ENCODE measurements at regions not wholly inside any gene's neighbourhood (a gene's known extent, or its start where the extent isn't known, plus 50 kb on each side); places are given as distances from the start of the nearest gene placed in this dataset.
A peak's percentile ranks its signal among the peaks of the same experiment; 100 is the strongest.

DNA sequence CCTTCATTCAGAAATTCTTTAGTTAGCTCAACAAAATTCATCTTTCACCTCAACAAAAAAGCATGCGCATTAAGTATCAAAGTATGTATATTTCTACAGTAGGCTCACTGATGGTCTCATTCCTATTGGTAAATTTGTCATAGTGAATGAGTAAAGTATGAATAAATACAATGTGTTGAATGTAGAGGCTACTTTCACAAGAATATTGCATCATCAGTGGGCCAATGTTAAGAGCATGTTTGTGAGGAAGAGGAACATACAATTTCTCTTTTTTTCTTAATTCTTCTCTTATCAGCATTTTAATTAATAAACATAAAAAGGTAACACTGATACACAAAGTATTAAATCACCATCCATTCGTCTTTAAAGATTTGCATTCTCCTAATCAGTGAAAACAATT, 505.1 kb downstream of the CETN3 start:
- DNase-seq, result peak; percentile 1

DNA sequence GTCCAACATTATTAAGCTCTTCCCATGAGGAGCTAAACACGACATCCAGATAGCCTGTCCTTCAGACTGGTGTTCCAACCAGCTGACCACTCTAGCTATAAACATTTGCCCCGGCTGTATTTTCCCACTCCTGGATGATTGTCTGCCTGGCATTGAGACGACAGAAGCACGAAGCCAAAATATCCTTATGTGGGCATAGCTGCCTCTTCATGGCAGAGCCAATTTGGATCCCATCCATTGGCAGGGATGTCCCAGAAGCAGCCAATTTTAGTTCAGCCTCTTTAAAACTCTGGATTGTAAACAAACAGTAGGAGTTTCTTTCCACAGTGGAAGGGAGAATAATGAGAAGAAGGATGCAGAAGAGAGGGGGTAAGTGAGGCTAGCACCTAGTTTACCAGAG, 507.6 kb downstream of the CETN3 start:
- DNase-seq, result no peak

GRCh38 chr5:89901346-89901745, 508.2 kb downstream of the CETN3 start:
- no peak for DNase-seq

DNA sequence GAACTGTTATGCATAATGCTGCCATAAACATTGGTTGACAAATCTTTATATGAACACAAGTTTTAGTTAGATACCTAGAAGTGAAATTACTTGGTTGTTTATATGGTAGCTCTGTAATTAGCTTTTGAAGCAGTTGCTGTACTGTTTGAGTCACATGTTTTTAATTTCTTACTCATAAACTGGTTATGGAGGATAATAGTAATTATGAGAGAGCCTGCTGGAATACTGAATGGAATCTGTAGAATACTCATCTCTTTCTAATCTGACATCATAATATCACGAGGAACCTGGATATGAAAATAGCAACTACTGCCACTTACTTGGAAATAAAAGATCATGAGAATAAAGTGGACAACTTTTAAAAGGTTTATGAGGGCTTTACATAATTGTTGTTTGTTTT, 509.2 kb downstream of the CETN3 start:
- no peak for DNase-seq

DNA sequence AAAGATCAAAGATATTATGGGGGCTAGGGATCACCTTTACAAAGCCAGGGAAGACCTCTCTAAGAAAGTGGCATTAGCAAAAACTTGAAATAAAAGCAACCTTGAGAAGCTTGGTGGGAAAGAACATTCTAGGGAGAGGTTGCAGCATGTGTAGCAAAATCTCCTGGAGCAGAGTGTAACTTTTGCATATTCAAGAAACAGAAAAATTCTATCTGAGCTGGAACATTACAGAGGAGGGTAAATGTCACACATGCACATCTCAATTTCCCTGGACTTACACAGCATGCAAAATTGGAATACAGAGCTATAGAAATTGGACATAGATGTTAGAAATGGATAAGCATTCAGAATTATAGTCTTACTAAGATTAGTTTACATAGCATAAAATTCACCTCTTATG, 510.0 kb downstream of the CETN3 start:
- no peak for DNase-seq

- no peak for DNase-seq
Observed at GRCh38 chr5:89893546-89893945, 516.0 kb downstream of the CETN3 start.

GRCh38 chr5:89885670-89886069, 523.9 kb downstream of the CETN3 start:
- no peak for DNase-seq

DNA sequence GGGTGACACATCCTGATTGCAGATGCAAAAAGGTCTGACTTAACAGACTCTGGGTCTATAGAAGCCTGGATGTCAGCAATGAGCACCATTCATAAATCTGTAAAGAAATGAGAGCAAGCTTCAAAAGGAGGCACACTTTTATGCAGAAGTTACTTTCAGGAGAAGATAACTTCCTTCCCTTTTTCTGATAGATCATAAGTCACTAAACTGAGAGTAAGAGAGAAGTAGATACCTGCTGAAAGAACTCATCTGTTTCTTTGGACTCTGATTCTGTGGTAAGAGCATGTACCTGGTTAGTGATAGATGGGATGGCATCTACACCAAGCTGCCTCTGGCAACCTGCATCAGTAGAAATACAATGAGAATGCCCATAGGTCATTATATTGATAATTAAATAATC, 525.6 kb downstream of the CETN3 start:
- DNase-seq, result no peak

DNA sequence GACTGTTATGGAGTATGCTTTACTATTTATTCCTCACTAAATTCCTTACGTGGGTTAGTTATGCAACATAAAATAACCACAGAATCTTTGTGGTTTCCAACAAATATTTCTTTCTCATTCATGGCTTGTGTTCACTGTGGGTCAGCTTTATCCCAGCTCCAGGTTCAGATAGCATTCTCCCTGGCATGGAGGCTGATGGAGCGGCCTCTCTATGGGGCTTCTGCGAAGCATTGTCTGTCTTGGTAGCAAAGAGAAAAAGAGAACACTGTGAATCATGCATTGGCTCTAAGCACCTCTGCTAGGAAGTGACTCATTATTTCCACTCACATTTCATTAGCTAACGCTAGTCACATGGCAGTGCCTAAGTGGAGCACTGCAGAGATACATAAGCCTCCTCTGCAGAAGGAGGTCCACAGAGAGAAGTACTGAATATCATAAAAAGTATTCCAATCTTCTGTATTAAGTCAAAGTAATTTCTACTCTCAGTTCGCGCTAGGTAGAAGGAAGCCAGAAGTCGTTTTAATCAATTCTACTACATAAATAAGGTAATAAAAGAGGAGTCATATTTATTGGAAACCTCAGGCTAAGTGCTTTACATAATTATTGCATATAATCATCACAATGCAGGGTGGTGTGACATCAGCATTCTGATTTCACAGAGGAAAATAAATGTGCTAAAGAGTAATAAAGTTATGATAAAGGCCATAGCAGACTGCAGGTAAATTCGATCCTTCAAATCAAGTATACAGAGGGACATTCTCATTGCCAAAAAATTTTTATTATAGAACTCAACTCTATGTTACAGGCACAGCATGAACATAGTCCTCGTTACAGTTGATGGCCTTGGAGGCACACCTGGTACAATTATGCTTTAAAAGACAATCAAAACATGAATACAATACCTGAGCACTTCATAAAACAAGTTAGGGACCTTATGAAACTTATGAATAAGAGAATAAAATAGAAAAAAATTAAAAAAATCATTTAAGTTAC, 531.1 kb downstream of the CETN3 start:
- peak; percentile 7 for DNase-seq

GRCh38 chr5:89871906-89872305, 537.6 kb downstream of the CETN3 start:
- DNase-seq, result no peak

DNA sequence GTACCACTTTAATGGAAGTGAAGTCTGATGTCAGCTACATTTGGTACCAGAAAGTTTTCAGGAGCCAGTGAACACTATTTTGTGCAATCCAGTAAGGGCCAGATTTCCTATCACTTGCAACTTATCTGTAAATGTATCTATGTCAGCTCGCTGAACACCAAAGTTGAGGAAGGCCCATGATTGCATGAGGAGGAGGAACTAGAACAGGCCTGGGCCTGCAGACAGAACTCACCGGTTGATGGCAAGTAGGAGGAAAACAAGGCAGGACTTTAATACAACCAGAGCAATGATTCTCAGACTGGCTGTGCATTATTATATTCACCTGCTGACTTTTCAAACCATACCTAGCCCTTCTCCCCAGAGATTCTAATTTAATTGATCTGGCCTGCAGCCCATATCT, 540.2 kb downstream of the CETN3 start:
- DNase-seq, result no peak

- DNase-seq, result no peak
Observed at GRCh38 chr5:89866410-89866809, 543.1 kb downstream of the CETN3 start.

- DNase-seq, result no peak
Observed at GRCh38 chr5:89864941-89865340, 544.6 kb downstream of the CETN3 start.

- no peak for DNase-seq
Observed at GRCh38 chr5:89857790-89858189, 551.8 kb downstream of the CETN3 start.

DNA sequence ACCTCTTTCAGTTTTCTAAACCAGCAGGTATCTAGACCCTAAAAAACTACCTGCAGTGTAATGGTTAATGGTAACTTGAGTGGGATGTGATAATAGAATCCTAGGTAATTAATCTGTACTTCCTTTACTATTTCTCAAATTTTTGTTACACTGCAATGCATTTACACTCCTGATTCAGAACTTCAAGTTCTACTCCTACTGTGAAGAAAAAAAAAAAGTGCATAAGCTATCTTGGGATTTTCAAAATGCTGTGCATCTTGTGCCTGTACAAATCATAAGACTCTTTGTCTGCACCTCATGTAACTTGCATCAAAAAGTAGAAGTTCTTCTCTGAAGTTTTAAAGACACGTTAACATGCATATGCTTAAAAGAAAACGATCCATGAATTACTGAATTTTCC, 554.1 kb downstream of the CETN3 start:
- no peak for DNase-seq

- no peak for DNase-seq
Observed at GRCh38 chr5:89851911-89852310, 557.6 kb downstream of the CETN3 start.

DNA sequence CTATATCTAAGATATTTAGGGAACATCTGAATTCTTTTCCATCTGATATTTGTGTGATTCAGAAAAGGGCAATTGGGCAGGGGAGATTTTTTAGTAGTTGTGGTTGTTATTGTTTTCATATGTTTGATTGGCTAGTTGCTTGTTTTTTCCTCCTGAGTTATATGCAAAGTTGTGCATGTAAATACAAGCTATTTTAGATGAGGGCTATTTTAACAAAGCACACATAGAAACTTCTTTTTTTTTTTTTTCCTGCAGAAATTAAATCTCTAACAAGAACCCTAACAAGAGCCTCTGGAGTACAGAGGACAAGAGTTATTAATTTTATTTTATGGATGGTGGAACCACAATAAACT, 559.1 kb downstream of the CETN3 start:
- no peak for DNase-seq

DNA sequence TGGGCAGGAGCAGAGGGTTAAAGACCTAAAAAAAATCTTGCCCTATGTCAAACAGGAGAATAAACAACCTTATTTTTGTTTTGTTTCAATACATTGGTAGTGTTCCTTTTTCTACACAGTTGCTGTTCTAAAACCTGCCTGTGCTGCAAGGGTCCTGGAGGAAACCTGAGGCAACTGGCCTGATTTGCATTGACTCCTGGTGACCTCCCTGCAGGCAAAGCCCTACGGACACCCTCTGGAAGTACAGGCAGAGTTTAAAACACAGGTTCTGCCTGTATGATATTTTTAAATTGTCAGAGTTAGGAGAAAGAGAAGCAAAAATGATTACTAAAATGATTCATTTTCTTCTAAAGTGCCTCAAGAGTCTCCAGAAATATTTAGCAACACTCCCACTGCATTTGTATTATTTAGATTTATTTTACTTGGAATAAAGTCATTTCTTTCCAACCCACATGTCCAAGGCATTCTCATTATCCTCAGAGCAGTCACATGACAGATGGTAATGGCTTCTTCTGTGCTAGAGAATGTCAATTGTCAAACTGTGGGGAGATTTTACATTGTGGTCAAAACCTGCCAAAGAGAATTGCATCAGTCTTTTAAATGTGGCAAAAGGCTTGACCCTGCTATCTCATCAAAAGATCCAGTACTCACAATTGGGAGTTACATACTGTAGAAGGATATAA, 559.6 kb downstream of the CETN3 start:
- DNase-seq, result no peak

DNA sequence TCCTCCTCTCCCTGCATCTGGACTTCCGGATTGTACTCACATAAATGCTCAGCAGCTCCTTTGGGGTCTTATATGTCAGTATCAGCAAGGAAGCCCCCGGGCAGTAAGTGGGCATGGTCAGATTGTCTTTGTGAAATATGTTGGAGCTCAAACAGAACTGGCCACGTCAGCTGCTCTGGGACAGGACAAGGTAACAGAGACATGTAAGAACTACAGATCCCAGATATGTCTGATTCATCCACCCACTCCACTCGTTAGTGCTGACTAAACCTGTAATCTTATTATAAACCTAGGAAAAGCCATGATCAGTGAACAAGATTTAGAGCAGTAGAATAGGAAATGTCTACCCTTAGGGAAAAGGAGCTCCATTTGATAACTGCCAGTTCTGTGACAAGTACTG, 561.8 kb downstream of the CETN3 start:
- no peak for DNase-seq

GRCh38 chr5:89844548-89844947, 565.0 kb downstream of the CETN3 start:
- DNase-seq, result no peak

GRCh38 chr5:89842531-89842930, 567.0 kb downstream of the CETN3 start:
- DNase-seq, result no peak

DNA sequence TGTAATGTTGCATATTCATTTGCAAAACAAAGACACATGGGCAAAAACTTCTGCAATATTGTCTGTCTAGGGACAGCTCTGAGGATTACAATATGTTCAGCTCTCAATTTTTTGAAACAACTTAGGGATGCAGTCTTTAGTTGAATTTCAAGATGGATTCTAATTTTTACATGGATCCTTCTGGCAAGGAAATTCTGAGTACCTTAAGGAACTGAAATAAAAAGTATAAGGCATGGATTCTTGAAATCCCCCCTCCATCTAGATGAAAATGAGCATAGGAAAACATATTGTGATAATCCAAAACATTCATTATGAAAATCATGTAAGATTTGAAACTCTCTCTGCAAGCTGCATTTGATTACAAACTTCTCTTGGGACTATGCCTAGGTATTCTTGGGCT, 568.6 kb downstream of the CETN3 start:
- DNase-seq, result no peak

GRCh38 chr5:89830691-89831090, 578.9 kb downstream of the CETN3 start:
- no peak for DNase-seq

DNA sequence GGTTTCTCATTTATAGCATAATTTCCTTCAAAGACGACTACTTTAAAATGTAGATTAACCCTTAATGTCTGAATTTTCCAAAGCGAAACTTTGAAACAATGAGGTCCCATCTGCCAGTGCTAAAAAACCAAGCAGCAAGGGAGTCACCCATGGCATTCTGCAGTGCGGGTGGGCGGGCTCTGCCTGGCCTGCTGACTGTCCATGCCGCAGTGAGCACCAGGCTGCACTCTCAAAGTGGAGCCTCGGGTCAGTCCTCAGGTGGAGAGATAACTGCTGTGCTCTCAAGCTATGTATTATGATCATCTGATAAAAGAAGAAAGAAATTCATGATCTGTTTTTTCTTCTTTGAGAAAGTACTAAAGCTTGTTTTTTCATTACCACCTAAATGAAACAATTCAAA, 581.6 kb downstream of the CETN3 start:
- no peak for DNase-seq

Data from hematopoietic multipotent progenitor cell treated with erythropoietin and hydrocortisone succinate and interleukin-3 and kit ligand, for 6 days (in vitro differentiated cells).